ENCODE measurements at regions not wholly inside any gene's neighbourhood (a gene's known extent, or its start where the extent isn't known, plus 50 kb on each side); places are given as distances from the start of the nearest gene placed in this dataset.
A peak's percentile ranks its signal among the peaks of the same experiment; 100 is the strongest.

DNA sequence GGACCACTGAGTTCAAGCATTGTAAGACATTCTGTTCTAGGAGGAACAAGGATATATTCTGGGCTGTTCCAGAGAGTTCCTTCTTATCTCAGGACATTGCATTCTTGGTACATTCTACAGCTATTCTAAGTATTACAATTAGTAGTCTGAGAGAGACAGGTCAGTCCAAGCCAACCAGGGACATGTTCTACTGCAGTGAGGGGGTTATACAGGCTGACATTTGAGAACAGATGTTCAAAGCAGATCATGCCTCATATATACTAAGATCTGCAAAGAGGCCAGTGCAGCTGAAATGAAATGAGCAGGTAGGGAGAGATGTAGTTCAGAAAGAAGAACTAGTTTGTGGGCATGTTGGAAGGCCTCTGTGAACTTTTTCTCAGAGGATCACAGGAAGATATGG is 142.0 kb downstream of the CENPC start:
- TF ChIP-seq, protein P1, sequence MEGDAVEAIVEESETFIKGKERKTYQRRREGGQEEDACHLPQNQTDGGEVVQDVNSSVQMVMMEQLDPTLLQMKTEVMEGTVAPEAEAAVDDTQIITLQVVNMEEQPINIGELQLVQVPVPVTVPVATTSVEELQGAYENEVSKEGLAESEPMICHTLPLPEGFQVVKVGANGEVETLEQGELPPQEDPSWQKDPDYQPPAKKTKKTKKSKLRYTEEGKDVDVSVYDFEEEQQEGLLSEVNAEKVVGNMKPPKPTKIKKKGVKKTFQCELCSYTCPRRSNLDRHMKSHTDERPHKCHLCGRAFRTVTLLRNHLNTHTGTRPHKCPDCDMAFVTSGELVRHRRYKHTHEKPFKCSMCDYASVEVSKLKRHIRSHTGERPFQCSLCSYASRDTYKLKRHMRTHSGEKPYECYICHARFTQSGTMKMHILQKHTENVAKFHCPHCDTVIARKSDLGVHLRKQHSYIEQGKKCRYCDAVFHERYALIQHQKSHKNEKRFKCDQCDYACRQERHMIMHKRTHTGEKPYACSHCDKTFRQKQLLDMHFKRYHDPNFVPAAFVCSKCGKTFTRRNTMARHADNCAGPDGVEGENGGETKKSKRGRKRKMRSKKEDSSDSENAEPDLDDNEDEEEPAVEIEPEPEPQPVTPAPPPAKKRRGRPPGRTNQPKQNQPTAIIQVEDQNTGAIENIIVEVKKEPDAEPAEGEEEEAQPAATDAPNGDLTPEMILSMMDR (IDR thresholded peaks at IDR 0.05): no peak

DNA sequence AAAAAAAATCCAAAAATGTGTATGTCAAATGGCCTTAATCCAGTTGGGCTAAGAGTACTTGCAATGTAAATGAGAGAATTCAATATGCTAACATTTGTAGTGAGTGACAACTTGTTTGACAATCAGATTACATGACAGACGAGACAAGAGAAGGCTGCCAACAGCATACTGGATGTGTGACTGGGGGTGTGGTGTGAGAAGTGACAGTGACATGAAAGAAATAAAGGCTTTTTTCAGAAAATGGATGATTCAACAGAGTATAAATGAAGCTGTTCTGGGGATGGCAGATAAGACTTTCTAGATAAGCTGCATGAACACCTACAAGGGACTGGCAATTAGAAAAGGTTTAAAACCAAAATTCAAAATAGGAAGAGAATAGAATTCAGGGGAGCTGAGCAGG is 143.4 kb downstream of the CENPC start:
- TF ChIP-seq, protein P1 (IDR thresholded peaks at IDR 0.05): no peak

DNA sequence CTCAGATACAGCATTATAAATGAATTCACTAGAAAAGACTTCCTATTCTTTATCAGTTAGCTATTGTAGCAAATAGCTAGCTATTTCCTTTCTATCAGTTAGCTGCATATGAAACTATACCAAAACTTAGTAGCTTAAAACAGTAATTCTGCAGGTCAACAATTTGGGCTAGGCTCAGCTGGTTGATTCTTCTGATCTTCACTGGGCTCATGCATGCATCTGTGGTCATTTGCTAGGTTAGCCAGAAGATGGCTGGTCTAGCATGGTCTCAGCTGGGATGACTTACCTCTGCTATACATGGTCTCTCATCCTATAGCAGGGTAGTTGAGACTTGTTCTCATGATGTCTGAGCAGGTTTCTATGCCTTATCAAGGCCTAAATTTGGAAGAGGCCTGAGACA is 147.4 kb downstream of the CENPC start:
- TF ChIP-seq, protein P1 (IDR thresholded peaks at IDR 0.05): no peak

DNA sequence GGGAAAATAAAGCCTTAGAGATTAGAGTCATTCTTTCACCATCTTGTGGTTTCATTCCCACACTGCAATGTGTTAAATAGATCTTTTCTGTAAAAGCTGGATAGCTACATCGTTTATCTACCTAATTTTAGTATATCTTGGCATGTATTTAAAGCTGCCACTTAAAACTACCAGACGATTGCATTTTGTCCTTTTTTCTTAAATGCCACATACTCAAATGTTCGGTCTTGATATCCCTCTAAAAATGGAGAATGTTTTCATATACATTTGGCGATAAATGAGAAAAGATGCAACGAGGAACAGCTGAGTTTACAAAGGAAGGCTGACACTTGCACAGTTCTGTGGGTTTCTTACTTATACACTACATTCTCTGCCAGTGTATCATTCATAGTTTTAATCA is 148.3 kb downstream of the CENPC start:
- TF ChIP-seq, protein P1 (IDR thresholded peaks at IDR 0.05): no peak

DNA sequence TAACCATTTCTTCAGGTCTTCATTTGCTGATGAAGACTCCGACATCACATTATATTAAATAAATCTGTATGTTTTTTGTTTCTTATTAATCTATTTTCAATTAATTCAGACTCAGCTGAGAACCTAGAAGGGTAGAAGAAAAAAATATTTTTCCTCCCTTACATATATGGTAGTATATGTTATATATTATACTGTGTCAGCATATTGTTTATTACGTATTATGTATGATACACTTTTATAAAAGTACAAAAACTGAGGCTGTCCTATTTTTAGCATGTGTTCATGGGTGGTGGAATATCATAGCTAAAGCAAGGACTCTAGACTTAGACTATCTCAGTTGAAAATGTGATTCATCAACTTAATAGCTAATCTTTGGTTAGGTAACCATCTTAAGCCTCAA is 149.3 kb downstream of the CENPC start:
- TF ChIP-seq, protein P1 (IDR thresholded peaks at IDR 0.05): no peak

DNA sequence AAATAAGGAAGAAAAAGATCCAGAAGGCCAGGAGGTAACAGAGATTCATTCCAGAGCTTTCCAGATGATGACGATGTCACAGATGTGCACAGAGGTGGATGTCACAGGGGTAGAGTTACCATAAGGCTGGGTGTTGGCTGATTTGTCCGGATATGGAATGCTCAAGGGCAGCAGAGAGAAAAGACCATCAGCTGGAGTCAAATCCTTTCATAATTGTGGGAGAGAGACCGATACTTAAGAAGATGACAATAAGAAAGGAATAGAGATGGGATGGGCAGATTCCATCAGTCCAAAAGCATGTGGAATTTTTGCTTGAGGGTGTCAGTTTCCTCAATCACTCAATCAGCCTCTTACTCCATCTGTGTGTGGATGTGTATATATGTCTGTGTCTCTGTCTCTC is 150.4 kb downstream of the CENPC start:
- TF ChIP-seq, protein P1 (IDR thresholded peaks at IDR 0.05): no peak

DNA sequence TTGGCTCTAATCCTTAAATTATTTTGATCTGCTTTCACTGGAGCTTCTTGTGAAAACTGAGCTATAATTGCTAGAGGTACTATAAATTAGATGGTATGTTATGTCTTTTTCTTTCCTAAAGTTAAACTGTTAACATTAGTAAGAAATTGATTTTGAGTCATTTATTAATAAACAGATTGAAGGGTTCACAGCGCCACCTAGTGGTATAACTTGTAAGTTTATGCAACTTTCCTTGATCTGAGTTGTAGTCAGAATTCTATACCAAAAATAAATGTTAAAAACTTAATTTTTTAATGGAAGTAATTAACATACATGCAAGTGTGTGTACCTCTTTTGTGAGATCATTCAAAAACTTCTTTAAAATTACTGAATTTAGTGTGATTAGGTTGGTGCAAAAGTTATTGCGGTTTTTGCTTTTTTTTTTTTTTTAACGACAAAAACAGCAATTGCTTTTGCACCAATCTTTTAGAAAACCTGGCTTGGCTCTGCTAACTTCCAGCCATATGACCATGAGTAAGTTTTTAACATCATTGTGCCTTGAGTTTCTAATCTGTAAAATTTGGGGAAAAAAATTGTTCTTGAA is 151.5 kb downstream of the CENPC start:
- TF ChIP-seq, protein P1 (IDR thresholded peaks at IDR 0.05): peak; percentile 71

DNA sequence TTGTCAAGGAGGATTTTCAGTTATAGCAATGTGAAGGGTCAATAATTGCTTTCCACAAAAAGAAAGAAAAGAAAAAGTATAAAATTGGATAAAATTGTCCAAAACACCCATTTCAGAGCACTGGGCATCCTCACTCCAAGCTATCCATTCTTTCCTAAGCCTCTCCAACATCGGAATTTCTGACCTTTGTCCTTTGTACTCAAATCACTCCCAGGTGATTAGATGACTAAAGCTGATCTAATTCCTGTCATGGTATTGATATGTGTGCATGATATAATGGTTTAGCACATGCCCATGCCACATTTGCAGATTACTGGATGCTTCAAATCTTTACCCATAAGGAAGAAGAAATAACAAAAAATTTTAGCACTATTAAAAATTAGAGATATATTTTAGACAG is 152.3 kb downstream of the CENPC start:
- TF ChIP-seq, protein P1 (IDR thresholded peaks at IDR 0.05): no peak
